ENCODE measurements at regions not wholly inside any gene's neighbourhood (a gene's known extent, or its start where the extent isn't known, plus 50 kb on each side); places are given as distances from the start of the nearest gene placed in this dataset.

DNA sequence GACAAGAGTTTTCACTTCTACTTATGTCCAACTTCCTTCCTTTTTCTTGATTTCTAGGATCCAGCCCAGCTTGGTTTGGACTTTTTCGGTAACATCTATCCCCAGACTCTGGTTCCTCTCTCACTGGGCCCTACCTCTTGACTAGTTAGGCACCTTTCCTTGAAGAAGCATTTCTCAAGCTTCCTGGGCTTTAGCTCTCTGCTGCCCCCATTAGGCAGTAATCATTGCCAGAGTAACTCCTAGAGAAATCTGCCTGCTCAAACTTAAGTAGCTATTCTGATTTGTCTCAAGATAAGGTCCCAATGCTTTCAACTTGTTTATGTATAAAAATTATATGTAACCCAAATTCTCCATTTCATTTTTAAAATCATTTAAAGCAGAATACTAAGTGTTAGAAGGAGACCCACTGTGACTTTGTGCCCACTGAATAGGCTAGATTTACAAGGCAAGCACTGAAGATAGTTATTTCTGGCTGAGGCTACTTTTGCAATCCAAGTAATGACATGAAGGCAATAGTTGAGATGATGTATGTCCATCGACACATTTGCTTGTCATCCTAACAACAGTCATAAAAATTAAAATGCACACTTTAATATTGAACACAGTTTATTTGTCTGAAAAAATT, 275.0 kb upstream of the G2E3 start:
- DNase-seq (ENCODE audit: extremely low spot score), result no peak
- Histone ChIP-seq H3K36me3 (no peaks in the 10 kb centered on the region), H3K27me3 (no peaks in the 10 kb centered on the region), H3K9me3 (no peaks in the 10 kb centered on the region), H3K27ac (replicated peaks in 1 of 4) (no peak overlapping the region), H3K4me1 (no peaks in the 10 kb centered on the region), H3K4me3 (no peak overlapping the region)
- no peak for TF ChIP-seq EP300 (IDR thresholded peaks at IDR 0.05)
- peak; percentile 38 to 66 (median 46) for TF ChIP-seq CTCF (IDR thresholded peaks at IDR 0.05)
- WGBS, result 74% methylated on average over 2 of the region's 2 CpGs
- intact Hi-C loops (cut with DNase I), result no loop called here

DNA sequence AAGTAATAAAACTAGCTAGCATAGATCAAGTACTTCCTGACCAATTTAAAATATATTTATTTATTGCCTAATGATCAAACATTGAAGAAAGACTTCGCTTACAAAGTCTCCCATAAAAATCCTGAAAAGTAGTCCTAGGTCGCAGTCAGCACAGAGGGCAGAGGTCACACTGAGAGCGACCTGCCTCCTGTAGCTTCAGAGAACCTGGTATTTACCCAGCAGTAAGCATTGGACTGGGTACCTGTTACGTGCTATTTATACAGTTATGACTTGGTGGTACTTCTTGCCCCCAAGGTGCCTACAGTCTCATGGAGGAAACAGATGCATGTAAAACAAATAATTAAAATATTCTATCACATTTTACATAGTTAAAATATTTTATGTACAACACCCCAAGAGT, 274.1 kb upstream of the G2E3 start:
- WGBS, result 91% methylated on average over 4 of the region's 4 CpGs
- intact Hi-C loops (cut with DNase I), result no loop called here
- Histone ChIP-seq H3K9me3 (no peaks in the 10 kb centered on the region), H3K27ac (replicated peaks in 1 of 4) (no peak overlapping the region), H3K4me3 (no peak overlapping the region), H3K4me1 (no peaks in the 10 kb centered on the region), H3K27me3 (no peaks in the 10 kb centered on the region), H3K36me3 (no peaks in the 10 kb centered on the region)
- no peak for TF ChIP-seq EP300 (IDR thresholded peaks at IDR 0.05)
- no peak for TF ChIP-seq POLR2A (IDR thresholded peaks at IDR 0.05; ENCODE audit: low read depth)
- TF ChIP-seq POLR2AphosphoS5 (IDR thresholded peaks at IDR 0.05), result no peak
- no peak for TF ChIP-seq CTCF (IDR thresholded peaks at IDR 0.05)
- no peak for DNase-seq (ENCODE audit: extremely low spot score)

GRCh38 chr14:30287579-30288445, 271.1 kb upstream of the G2E3 start:
- no peak for DNase-seq (ENCODE audit: extremely low spot score)
- H3K9me3 ChIP-seq, result no peaks in the 10 kb centered on the region
- no peaks in the 10 kb centered on the region for H3K4me1 ChIP-seq
- WGBS, result 90% methylated on average over 7 of the region's 7 CpGs
- no peak overlapping the region for H3K27ac ChIP-seq (replicated peaks in 1 of 4)
- H3K36me3 ChIP-seq, result no peaks in the 10 kb centered on the region
- no peak for TF ChIP-seq CTCF (IDR thresholded peaks at IDR 0.05)
- TF ChIP-seq POLR2A (IDR thresholded peaks at IDR 0.05; ENCODE audit: low read depth), result no peak
- no peak for TF ChIP-seq EP300 (IDR thresholded peaks at IDR 0.05)
- TF ChIP-seq POLR2AphosphoS5 (IDR thresholded peaks at IDR 0.05), result no peak
- H3K27me3 ChIP-seq, result no peaks in the 10 kb centered on the region
- intact Hi-C loops (cut with DNase I), result no loop called here
- no peak overlapping the region for H3K4me3 ChIP-seq

GRCh38 chr14:30290001-30290400, 269.0 kb upstream of the G2E3 start:
- Histone ChIP-seq H3K9me3 (no peaks in the 10 kb centered on the region), H3K27me3 (no peaks in the 10 kb centered on the region), H3K4me1 (no peaks in the 10 kb centered on the region), H3K4me3 (no peak overlapping the region), H3K36me3 (no peaks in the 10 kb centered on the region), H3K27ac (replicated peaks in 1 of 4) (no peak overlapping the region)
- WGBS, result 73% methylated on average over 3 of the region's 3 CpGs
- TF ChIP-seq EP300 (IDR thresholded peaks at IDR 0.05), result no peak
- no peak for TF ChIP-seq POLR2A (IDR thresholded peaks at IDR 0.05; ENCODE audit: low read depth)
- no peak for TF ChIP-seq CTCF (IDR thresholded peaks at IDR 0.05)
- no peak for TF ChIP-seq POLR2AphosphoS5 (IDR thresholded peaks at IDR 0.05)
- DNase-seq (ENCODE audit: extremely low spot score), result no peak
- intact Hi-C loops (cut with DNase I), result no loop called here

All from esophagus muscularis mucosa (tissue), 4 donors.